Gastroesophageal sphincter (tissue), 4 donors: ENCODE measurements at regions not wholly inside any gene's neighbourhood (a gene's known extent, or its start where the extent isn't known, plus 50 kb on each side); places are given as distances from the start of the nearest gene placed in this dataset.

ENCODE experiments used
- ATAC-seq: fragments of 150-250 bp; one replicate; pipeline ENCODE4 v1.9.1; 2016; ENCODE audit warnings: mild to moderate bottlenecking, moderate library complexity
- H3K27ac ChIP-seq, 4 donors: fragments of 200-600 bp; sonication (generic) in 3 of 4; 1 replicate in 3 of 4; 2 replicates in 1 of 4; pipeline ENCODE4 v1.5.1; 2016 to 2019
- H3K27me3 ChIP-seq: fragments of 200-600 bp; sonication (generic); one replicate; pipeline ENCODE4 v1.5.1; 2019
- H3K36me3 ChIP-seq, 2 donors: fragments of 200-600 bp; sonication (generic); one replicate each; pipeline ENCODE4 v1.5.1; 2019; ENCODE audit warnings: control low read depth in 1 of 2
- H3K4me1 ChIP-seq, 3 donors: fragments of 200-600 bp; sonication (generic); 1 replicate in 2 of 3; 2 replicates in 1 of 3; pipeline ENCODE4 v1.5.1; 2016 to 2019; ENCODE audit warnings: control low read depth in 2 of 3
- H3K4me3 ChIP-seq, 2 donors: fragments of 200-600 bp; sonication (generic); one replicate each; pipeline ENCODE4 v1.5.1; 2019; ENCODE audit warnings: mild to moderate bottlenecking in 1 of 2, moderate library complexity in 1 of 2
- H3K9me3 ChIP-seq, 3 donors: fragments of 200-600 bp; sonication (generic); one replicate each; pipeline ENCODE4 v1.5.1; 2017 to 2019; ENCODE audit warnings: control low read depth in 2 of 3
- EP300 ChIP-seq: sonication (generic); formaldehyde crosslinking; IDR thresholded peaks from one replicate; pipeline ENCODE4 v1.6.1; 2017; ENCODE audit warnings: antibody characterized with exemption, mild to moderate bottlenecking
- POLR2A ChIP-seq, 2 donors: fragments of 450-650 bp; IDR thresholded peaks; one replicate each; pipeline ENCODE4 v1.6.1; 2017; ENCODE audit warnings: antibody characterized with exemption in 2 of 2, mild to moderate bottlenecking in 2 of 2, moderate library complexity in 1 of 2
- POLR2AphosphoS5 ChIP-seq: sonication (generic); formaldehyde crosslinking; IDR thresholded peaks from one replicate; pipeline ENCODE4 v1.6.1; 2017; ENCODE audit warnings: antibody characterized with exemption
- WGBS, 2 donors: methylation state at CpG; one replicate each; pipeline ENCODE4 v1.1.5; 2018; ENCODE audit warnings: low coverage in 1 of 2; 5-methylcytosine and 5-hydroxymethylcytosine counted together
- TF ChIP-seq, protein P1 (sequence below), 4 experiments: fragments of 200-600 bp in 2 of 4; fragments of 450-650 bp in 2 of 4; sonication (generic) in 1 of 4; IDR thresholded peaks; one replicate each; pipeline ENCODE4 v1.5.1; 2017 to 2019; ENCODE audit warnings: antibody characterized with exemption in 4 of 4, mild to moderate bottlenecking in 2 of 4, moderate library complexity in 2 of 4

GRCh38 chr18:77457681-77458080 lies 208.0 kb downstream of the GALR1 start:
- TF ChIP-seq POLR2AphosphoS5 (no peak), EP300 (no peak), POLR2A (IDR thresholded peaks at IDR 0.05) (no peak)
- TF ChIP-seq, protein P1, sequence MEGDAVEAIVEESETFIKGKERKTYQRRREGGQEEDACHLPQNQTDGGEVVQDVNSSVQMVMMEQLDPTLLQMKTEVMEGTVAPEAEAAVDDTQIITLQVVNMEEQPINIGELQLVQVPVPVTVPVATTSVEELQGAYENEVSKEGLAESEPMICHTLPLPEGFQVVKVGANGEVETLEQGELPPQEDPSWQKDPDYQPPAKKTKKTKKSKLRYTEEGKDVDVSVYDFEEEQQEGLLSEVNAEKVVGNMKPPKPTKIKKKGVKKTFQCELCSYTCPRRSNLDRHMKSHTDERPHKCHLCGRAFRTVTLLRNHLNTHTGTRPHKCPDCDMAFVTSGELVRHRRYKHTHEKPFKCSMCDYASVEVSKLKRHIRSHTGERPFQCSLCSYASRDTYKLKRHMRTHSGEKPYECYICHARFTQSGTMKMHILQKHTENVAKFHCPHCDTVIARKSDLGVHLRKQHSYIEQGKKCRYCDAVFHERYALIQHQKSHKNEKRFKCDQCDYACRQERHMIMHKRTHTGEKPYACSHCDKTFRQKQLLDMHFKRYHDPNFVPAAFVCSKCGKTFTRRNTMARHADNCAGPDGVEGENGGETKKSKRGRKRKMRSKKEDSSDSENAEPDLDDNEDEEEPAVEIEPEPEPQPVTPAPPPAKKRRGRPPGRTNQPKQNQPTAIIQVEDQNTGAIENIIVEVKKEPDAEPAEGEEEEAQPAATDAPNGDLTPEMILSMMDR (IDR thresholded peaks at IDR 0.05) = no peak
- 17% methylated on average over 3 of the region's 3 CpGs for WGBS, 2 donors
- no peaks in the 10 kb centered on the region for H3K36me3 ChIP-seq
- H3K9me3 ChIP-seq = no peaks in the 10 kb centered on the region
- H3K27me3 ChIP-seq = peaks cover 3% of the 10 kb centered on the region
- no peak for ATAC-seq
- no peaks in the 10 kb centered on the region for H3K4me1 ChIP-seq
- H3K27ac ChIP-seq = no peak overlapping the region
- no peak overlapping the region for H3K4me3 ChIP-seq

GRCh38 chr18:77461062-77461688 lies 211.5 kb downstream of the GALR1 start:
- TF ChIP-seq EP300 (no peak), POLR2A (IDR thresholded peaks at IDR 0.05) (no peak), POLR2AphosphoS5 (no peak)
- TF ChIP-seq, protein P1 (IDR thresholded peaks at IDR 0.05) = no peak
- Histone ChIP-seq H3K4me1 (no peaks in the 10 kb centered on the region), H3K27ac (no peak overlapping the region), H3K36me3 (no peaks in the 10 kb centered on the region), H3K27me3 (peaks cover 7% of the 10 kb centered on the region), H3K9me3 (no peaks in the 10 kb centered on the region), H3K4me3 (no peak overlapping the region)
- no peak for ATAC-seq
- 49 to 76% methylated on average over 4 to 6 of the region's 6 CpGs for WGBS, 2 donors

DNA sequence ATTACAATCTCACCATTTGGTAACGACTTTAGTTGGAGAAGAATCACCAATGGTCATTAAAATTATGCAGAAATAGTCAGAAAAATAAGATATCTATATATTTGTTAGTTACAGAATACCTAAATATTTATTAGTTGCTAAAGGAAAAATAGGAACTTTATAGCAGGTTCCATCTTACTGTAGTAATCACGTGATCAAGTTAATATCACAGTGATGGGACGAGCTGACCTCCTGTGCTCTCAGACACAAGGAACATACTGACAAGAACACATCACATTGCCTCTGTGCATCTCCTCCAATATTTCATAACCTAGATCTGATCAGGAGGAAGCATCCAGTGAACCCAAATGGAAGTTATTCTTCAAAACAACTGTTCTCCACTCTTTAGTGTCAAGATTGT lies 215.3 kb downstream of the GALR1 start:
- Histone ChIP-seq H3K27me3 (peaks cover 7% of the 10 kb centered on the region), H3K36me3 (no peaks in the 10 kb centered on the region), H3K4me1 (no peaks in the 10 kb centered on the region), H3K4me3 (no peak overlapping the region), H3K9me3 (no peaks in the 10 kb centered on the region), H3K27ac (no peak overlapping the region)
- TF ChIP-seq EP300 (no peak), POLR2A (IDR thresholded peaks at IDR 0.05) (no peak), POLR2AphosphoS5 (no peak)
- TF ChIP-seq, protein P1 (IDR thresholded peaks at IDR 0.05) = no peak
- 66 to 73% methylated on average over 3 of the region's 3 CpGs for WGBS, 2 donors
- ATAC-seq = no peak

DNA sequence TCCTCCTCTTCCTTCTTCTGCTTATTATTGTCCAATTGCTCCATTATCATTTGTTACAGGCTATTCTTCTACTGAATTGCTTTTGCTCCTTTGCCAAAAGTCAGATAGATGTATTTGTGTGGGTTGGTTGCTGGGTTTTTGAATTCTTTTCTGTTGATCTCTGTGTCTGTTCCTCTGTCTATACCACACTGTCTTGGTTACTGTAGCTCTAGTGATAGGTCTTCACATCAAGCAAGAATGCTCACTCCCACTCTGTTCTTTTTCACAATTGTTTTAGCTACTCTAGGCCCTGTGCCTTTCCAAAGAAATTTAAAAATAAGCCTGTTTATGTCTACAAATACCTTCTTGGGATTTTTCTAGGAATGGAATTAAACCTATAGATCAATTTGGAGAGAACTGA lies 217.2 kb downstream of the GALR1 start:
- no peak for ATAC-seq
- TF ChIP-seq, protein P1 (IDR thresholded peaks at IDR 0.05) = no peak
- TF ChIP-seq POLR2A (IDR thresholded peaks at IDR 0.05) = no peak
- no peak for TF ChIP-seq POLR2AphosphoS5
- no peak for TF ChIP-seq EP300
- H3K36me3 ChIP-seq = no peaks in the 10 kb centered on the region
- H3K9me3 ChIP-seq = no peaks in the 10 kb centered on the region
- H3K27me3 ChIP-seq = peaks cover 18% of the 10 kb centered on the region
- H3K4me1 ChIP-seq = no peaks in the 10 kb centered on the region
- no peak overlapping the region for H3K27ac ChIP-seq
- H3K4me3 ChIP-seq = no peak overlapping the region

DNA sequence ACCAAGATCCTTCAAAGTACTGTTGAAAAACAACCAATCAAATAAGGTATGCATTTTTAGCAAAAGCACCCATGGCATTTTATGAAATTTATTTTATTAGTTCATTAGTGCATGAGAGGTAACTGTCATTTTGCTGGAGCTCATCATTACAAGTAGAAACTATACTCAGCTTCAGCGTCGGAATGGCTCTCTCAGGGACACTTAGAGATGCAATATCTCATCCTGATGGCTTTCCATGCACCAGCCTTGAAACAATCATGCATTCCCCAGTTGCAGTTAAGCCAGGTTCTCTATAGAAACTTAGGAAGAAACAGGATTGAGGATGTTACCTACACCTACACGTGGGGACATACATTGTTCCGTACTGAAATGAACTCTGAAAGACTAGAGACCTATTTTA lies 219.5 kb downstream of the GALR1 start:
- no peak overlapping the region for H3K4me3 ChIP-seq
- H3K9me3 ChIP-seq = no peaks in the 10 kb centered on the region
- H3K27ac ChIP-seq = no peak overlapping the region
- no peaks in the 10 kb centered on the region for H3K36me3 ChIP-seq
- no peaks in the 10 kb centered on the region for H3K4me1 ChIP-seq
- peaks cover 18% of the 10 kb centered on the region for H3K27me3 ChIP-seq
- ATAC-seq = no peak
- 77 to 85% methylated on average over 4 of the region's 4 CpGs for WGBS, 2 donors
- TF ChIP-seq POLR2AphosphoS5 (no peak), EP300 (no peak), POLR2A (IDR thresholded peaks at IDR 0.05) (no peak)
- TF ChIP-seq, protein P1 (IDR thresholded peaks at IDR 0.05) = no peak
